CD14-positive monocyte (primary cell): ENCODE measurements at regions not wholly inside any gene's neighbourhood (a gene's known extent, or its start where the extent isn't known, plus 50 kb on each side); places are given as distances from the start of the nearest gene placed in this dataset.

Experiments used
- DNase-seq, 3 donors: peaks; one replicate each; pipeline ENCODE4 v3.0.0-alpha.2; 2011 to 2022
- H2AFZ ChIP-seq: 2 replicates; pipeline ENCODE4 v1.6.0; 2012; ENCODE audit warnings: mild to moderate bottlenecking, low read depth, low read length, inconsistent platforms; ENCODE audit not compliant: insufficient read depth, poor library complexity, severe bottlenecking
- H3K27ac ChIP-seq, 2 donors: 1 replicate in 1 of 2; 2 replicates in 1 of 2; pipeline ENCODE4 v1.5.1; 2012 to 2013; ENCODE audit warnings: low read length in 2 of 2, control low read depth in 1 of 2, inconsistent platforms in 1 of 2, low read depth in 1 of 2, mild to moderate bottlenecking in 1 of 2
- H3K27me3 ChIP-seq, 2 donors: one replicate each; pipeline versions ENCODE4 v1.6.0 to v1.6.1; 2011 to 2013; ENCODE audit warnings: low read length in 2 of 2; ENCODE audit not compliant: control insufficient read depth in 2 of 2, insufficient read depth in 2 of 2
- H3K36me3 ChIP-seq, 2 donors: replicated peaks in 1 of 2; 1 replicate in 1 of 2; 2 replicates in 1 of 2; pipeline versions ENCODE4 v1.5.1 to v1.6.1; 2012 to 2013; ENCODE audit warnings: low read length in 2 of 2, control low read depth in 1 of 2, inconsistent platforms in 1 of 2, mild to moderate bottlenecking in 1 of 2; ENCODE audit not compliant: insufficient read depth in 2 of 2, control insufficient read depth in 1 of 2
- H3K4me1 ChIP-seq, 2 donors: 1 replicate in 1 of 2; 2 replicates in 1 of 2; pipeline versions ENCODE4 v1.5.1 to v1.6.1; 2012 to 2013; ENCODE audit warnings: low read length in 2 of 2, control low read depth in 1 of 2, inconsistent platforms in 1 of 2, mild to moderate bottlenecking in 1 of 2, moderate library complexity in 1 of 2; ENCODE audit not compliant: insufficient read depth in 2 of 2, control insufficient read depth in 1 of 2
- H3K4me2 ChIP-seq: replicated peaks from 2 replicates; pipeline ENCODE3; 2012; ENCODE audit warnings: low read length, moderate library complexity, mild to moderate bottlenecking; ENCODE audit not compliant: poor library complexity, severe bottlenecking; ENCODE audit errors: extremely low read depth
- H3K4me3 ChIP-seq, 3 experiments: fragments of 200-600 bp in 1 of 3; sonication (generic) in 1 of 3; replicated peaks in 1 of 3; 1 replicate in 2 of 3; 2 replicates in 1 of 3; pipeline ENCODE4 v1.5.1; 2011 to 2013; ENCODE audit warnings: low read length in 3 of 3, mild to moderate bottlenecking in 3 of 3, control low read depth in 2 of 3, low read depth in 2 of 3, inconsistent platforms in 1 of 3, moderate library complexity in 1 of 3
- H3K79me2 ChIP-seq: 2 replicates; pipeline ENCODE4 v1.6.0; 2012; ENCODE audit warnings: mild to moderate bottlenecking, control low read depth, inconsistent platforms, low read length, moderate library complexity; ENCODE audit not compliant: insufficient read depth
- H3K9ac ChIP-seq: 2 replicates; pipeline ENCODE4 v1.6.0; 2017; ENCODE audit warnings: low read length, mild to moderate bottlenecking; ENCODE audit not compliant: insufficient read depth, poor library complexity, severe bottlenecking
- H3K9me3 ChIP-seq, 2 donors: replicated peaks in 1 of 2; 1 replicate in 1 of 2; 2 replicates in 1 of 2; pipeline versions ENCODE4 v1.5.1 to v1.6.1; 2012 to 2013; ENCODE audit warnings: low read length in 2 of 2, control low read depth in 1 of 2; ENCODE audit not compliant: control insufficient read depth in 1 of 2, insufficient read depth in 1 of 2
- H4K20me1 ChIP-seq: 2 replicates; pipeline ENCODE4 v1.6.0; 2012; ENCODE audit warnings: mild to moderate bottlenecking, low read length, control low read depth, moderate library complexity; ENCODE audit not compliant: insufficient read depth
- H3K27ac Mint-ChIP-seq, 7 donors: one replicate each; pipeline ENCODE4 v1.8.0; 2020; ENCODE audit warnings: mild to moderate bottlenecking in 7 of 7, mixed read lengths in 7 of 7, moderate library complexity in 6 of 7, inconsistent platforms in 2 of 7
- H3K27me3 Mint-ChIP-seq, 3 donors: one replicate each; pipeline ENCODE4 v1.8.0; 2021 to 2022; ENCODE audit warnings: low read depth in 3 of 3, mild to moderate bottlenecking in 3 of 3, mixed read lengths in 3 of 3, moderate library complexity in 3 of 3, inconsistent platforms in 1 of 3
- H3K36me3 Mint-ChIP-seq, 2 donors: one replicate each; pipeline ENCODE4 v1.8.0; 2020; ENCODE audit warnings: mixed read lengths in 2 of 2, inconsistent platforms in 1 of 2, mild to moderate bottlenecking in 1 of 2
- H3K4me1 Mint-ChIP-seq: one replicate; pipeline ENCODE4 v1.8.0; 2020; ENCODE audit warnings: mild to moderate bottlenecking, mixed read lengths
- H3K4me3 Mint-ChIP-seq, 2 donors: one replicate each; pipeline ENCODE4 v1.8.0; 2020; ENCODE audit warnings: mild to moderate bottlenecking in 2 of 2, mixed read lengths in 2 of 2, moderate library complexity in 1 of 2
- H3K9me3 Mint-ChIP-seq, 7 donors: one replicate each; pipeline ENCODE4 v1.8.0; 2020 to 2022; ENCODE audit warnings: mixed read lengths in 7 of 7, mild to moderate bottlenecking in 6 of 7, moderate library complexity in 6 of 7, inconsistent platforms in 2 of 7
- WGBS: methylation state at CpG from one replicate; pipeline ENCODE4 v1.1.5; 2013; ENCODE audit warnings: missing lambda C conversion rate; ENCODE audit not compliant: insufficient coverage; 5-methylcytosine and 5-hydroxymethylcytosine counted together
- intact Hi-C, 2 donors: fragments of 100-400 bp; cut with micrococcal nuclease; formaldehyde crosslinking; loops; one replicate each; pipeline versions ENCODE4 v1.15.0 to v1.15.1; 2023
- TF ChIP-seq, protein P1 (sequence below): fragments of 200-600 bp; IDR thresholded peaks from one replicate; pipeline ENCODE4 v1.8.0; 2022; ENCODE audit warnings: antibody characterized with exemption, mild to moderate bottlenecking

GRCh38 chr2:174690026-174690425 lies 74.2 kb downstream of the CHRNA1 start:
- Histone ChIP-seq H3K4me1 (peaks cover 6 to 24% of the 10 kb centered on the region in 2 donors), H2AFZ (no peak overlapping the region), H3K9me3 (no peaks in the 10 kb centered on the region), H3K36me3 (no peaks in the 10 kb centered on the region), H3K4me2 (no peak overlapping the region), H3K4me3 (no peak overlapping the region), H3K79me2 (no peaks in the 10 kb centered on the region), H3K27ac (no peak overlapping the region), H3K27me3 (peaks cover 2 to 3% of the 10 kb centered on the region in 2 donors), H3K9ac (no peak overlapping the region), H4K20me1 (no peaks in the 10 kb centered on the region)
- Mint-ChIP-seq H3K9me3 (peaks cover 0 to 3% (median 0%) of the 10 kb centered on the region in 7 donors), H3K36me3 (no peaks in the 10 kb centered on the region), H3K27ac (no peak overlapping the region), H3K27me3 (peaks cover 11 to 13% (median 11%) of the 10 kb centered on the region in 3 donors), H3K4me1 (peaks cover 32% of the 10 kb centered on the region), H3K4me3 (no peak overlapping the region)
- intact Hi-C loops: loop anchor here in 1 of 2 donors (10.0 kb wide), 1 partner anchor 225 kb away; no protein-coding TSS in a partner anchor
- DNase-seq: no peak
- TF ChIP-seq, protein P1, sequence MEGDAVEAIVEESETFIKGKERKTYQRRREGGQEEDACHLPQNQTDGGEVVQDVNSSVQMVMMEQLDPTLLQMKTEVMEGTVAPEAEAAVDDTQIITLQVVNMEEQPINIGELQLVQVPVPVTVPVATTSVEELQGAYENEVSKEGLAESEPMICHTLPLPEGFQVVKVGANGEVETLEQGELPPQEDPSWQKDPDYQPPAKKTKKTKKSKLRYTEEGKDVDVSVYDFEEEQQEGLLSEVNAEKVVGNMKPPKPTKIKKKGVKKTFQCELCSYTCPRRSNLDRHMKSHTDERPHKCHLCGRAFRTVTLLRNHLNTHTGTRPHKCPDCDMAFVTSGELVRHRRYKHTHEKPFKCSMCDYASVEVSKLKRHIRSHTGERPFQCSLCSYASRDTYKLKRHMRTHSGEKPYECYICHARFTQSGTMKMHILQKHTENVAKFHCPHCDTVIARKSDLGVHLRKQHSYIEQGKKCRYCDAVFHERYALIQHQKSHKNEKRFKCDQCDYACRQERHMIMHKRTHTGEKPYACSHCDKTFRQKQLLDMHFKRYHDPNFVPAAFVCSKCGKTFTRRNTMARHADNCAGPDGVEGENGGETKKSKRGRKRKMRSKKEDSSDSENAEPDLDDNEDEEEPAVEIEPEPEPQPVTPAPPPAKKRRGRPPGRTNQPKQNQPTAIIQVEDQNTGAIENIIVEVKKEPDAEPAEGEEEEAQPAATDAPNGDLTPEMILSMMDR: no peak
- WGBS: 100% methylated on average over 3 of the region's 3 CpGs

DNA sequence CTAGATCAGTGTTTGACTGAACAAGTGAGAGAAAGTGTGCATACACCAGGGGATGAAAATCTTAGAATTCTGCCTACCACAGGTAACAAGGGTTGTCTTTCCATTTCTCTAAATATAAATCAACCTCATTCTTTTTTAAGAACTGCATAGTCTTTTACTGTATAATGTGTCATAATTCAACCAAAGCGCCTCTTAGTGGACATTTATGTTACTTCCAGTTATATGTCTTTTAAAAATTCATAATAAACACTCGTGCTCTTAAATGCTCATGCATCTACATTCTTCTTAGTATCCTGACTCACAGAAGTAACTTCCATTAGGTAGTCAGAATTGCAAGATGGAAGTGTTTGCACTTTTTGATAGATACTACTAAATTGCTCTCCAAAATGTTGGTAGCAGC lies 76.2 kb downstream of the CHRNA1 start:
- intact Hi-C loops: loop anchor here (5.0 to 10.0 kb wide), 3 partner anchors 53 to 203 kb away; partner anchors contain the start of gene GPR155 (in 1 of the 2)
- Mint-ChIP-seq H3K4me1 (peaks cover 36% of the 10 kb centered on the region), H3K27me3 (peaks cover 11 to 16% (median 14%) of the 10 kb centered on the region in 3 donors), H3K36me3 (no peaks in the 10 kb centered on the region), H3K4me3 (no peak overlapping the region), H3K9me3 (peaks cover 0 to 6% (median 0%) of the 10 kb centered on the region in 7 donors), H3K27ac (peak overlapping the region in 1 of 7 donors; percentile 15)
- H3K27me3 ChIP-seq: no peaks in the 10 kb centered on the region
- peak overlapping the region; percentile 18 for H3K4me2 ChIP-seq
- TF ChIP-seq, protein P1: peak; percentile 74
- DNase-seq: peak in 2 of 3 donors; percentile 25 to 51
- peaks cover 10 to 28% of the 10 kb centered on the region in 2 donors for H3K4me1 ChIP-seq
- H3K9ac ChIP-seq: no peak overlapping the region
- H2AFZ ChIP-seq: no peak overlapping the region
- no peak overlapping the region for H3K27ac ChIP-seq
- no peaks in the 10 kb centered on the region for H3K79me2 ChIP-seq
- no CpG with 5 or more reads among the region's 2 CpGs for WGBS
- H3K9me3 ChIP-seq: no peaks in the 10 kb centered on the region
- no peak overlapping the region for H3K4me3 ChIP-seq
- H4K20me1 ChIP-seq: no peaks in the 10 kb centered on the region
- H3K36me3 ChIP-seq: no peaks in the 10 kb centered on the region
